ENCODE measurements at regions not wholly inside any gene's neighbourhood (a gene's known extent, or its start where the extent isn't known, plus 50 kb on each side); places are given as distances from the start of the nearest gene placed in this dataset.
A peak's percentile ranks its signal among the peaks of the same experiment; 100 is the strongest.

DNA sequence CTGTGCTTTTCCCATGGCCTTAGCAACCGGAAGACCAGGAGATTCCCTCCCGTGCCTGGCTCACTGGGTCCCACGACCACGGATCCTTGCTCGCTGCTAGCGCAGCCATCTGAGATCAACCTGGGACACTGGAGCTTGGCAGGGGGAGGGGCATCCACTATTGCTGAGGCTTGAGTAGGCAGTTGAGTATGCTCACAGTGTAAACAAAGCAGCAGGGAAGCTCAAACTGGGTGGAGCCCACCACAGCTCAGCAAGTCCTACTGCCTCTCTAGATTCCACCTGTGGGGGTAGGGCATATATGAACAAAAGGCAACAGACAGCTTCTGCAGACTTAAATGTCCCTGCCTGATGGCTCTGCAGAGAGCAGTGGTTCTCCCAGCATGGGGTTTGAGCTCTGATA lies 697.0 kb downstream of the SORCS1 start:
- no peak for DNase-seq (ENCODE audit: low spot score)

DNA sequence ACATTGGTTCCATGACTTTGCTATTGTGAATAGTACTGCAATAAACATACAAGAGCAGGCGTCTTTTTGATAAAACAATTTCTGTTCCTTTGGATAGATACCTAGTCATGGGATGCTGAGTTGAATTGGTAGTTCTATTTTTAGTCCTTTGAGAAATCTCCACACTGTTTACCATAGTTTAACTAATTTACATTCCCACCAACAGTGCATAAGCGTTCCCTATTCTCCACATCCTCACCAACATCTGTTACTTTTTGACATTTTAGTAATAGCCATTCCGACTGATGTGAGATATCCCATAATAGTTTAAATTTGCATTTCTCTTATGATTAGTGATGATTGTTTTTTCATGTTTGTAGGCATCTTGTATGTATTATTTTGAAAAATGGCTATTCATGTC lies 707.0 kb downstream of the SORCS1 start:
- DNase-seq (ENCODE audit: low spot score), result no peak

GRCh38 chr10:106454233-106454632 lies 710.3 kb downstream of the SORCS1 start:
- no peak for DNase-seq (ENCODE audit: low spot score)

GRCh38 chr10:106450966-106451365 lies 713.5 kb downstream of the SORCS1 start:
- no peak for DNase-seq (ENCODE audit: low spot score)

GRCh38 chr10:106446920-106447319 lies 717.6 kb downstream of the SORCS1 start:
- DNase-seq (ENCODE audit: low spot score), result no peak

GRCh38 chr10:106442223-106442622 lies 722.3 kb downstream of the SORCS1 start:
- DNase-seq (ENCODE audit: low spot score), result no peak

DNA sequence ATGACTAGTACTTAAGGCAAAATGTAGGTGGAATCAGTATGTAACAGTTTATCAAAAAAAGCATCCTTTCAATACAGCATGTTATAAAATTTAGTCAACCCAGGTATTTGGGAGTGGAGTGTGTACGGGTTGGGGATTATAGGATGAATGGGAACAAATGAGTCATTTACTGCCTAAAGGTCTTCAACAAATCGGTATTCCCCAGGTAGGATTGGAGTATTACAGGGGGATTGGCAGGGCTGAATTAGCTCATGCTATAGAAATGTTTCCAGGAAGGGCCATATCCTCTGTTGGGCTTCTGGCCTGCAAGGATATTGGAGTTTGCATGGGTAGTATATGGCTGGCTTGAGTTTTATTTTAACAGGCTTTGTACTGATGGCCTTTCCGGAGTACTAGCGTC lies 723.7 kb downstream of the SORCS1 start:
- no peak for DNase-seq (ENCODE audit: low spot score)

DNA sequence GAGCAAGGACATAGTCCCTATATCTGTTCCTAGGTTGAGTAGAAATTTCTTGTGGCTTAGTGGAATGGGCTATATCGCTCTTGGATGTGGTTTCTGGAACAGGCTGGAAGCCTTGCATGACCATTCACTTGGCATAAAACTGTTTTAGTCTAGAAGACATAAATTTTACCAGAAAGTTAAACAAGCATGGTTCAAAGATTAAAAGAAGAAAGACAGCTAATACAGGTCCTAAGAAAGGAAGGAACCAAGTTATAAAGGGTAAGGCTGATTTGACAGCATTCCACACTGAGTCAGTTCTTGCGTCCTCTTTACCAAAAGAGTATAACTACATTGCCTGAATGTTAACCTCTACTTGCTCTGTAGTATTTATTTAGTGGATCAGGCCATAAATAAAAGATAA lies 724.2 kb downstream of the SORCS1 start:
- no peak for DNase-seq (ENCODE audit: low spot score)

- DNase-seq (ENCODE audit: low spot score), result no peak
Observed at GRCh38 chr10:106439366-106439765, 725.1 kb downstream of the SORCS1 start.

DNA sequence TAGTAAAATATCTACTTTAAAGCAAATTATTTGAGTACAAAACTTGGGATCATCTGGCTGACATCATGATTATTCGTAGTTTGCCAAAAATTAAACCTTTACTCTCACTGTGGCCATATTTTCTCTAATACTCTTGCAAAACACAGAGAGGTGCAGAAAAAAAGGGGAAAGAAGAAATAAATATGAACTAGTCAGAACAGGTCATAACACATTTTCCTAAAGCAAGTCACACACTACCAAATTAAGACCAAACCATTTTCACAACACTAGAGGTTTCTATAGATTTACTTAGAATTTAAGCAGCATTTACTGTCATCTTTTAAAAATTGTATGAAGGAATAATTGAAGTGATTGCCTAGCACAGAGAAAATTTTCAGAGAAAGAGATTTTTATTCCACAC lies 726.1 kb downstream of the SORCS1 start:
- DNase-seq (ENCODE audit: low spot score), result no peak

DNA sequence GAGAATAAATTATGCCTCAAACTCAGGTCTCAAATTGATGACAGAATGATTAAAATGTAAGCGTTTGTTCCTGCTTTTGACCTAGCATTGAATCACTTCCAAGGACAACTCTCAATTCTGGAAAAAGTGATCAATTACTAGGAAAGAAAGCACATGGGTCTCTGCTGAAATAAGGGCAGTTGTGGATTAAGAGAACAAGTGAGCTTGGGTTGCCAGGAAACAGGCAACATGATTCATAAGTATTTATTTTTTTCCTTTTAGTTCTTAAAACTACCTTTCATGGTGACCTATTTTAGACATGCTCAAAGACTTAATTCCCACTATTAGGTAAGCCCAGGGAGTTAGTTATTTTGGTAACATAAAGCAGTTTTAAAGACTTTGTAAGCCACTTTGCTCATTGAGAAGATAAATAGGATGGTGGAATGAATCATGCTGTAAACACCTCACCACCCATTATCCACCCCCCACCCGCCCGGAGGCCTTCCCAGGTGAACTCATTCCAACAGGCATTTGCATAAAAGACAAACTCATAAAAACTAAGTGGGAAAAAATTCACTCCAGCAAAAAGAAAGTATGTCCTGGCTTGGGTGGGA lies 728.3 kb downstream of the SORCS1 start:
- DNase-seq (ENCODE audit: low spot score), result no peak

DNA sequence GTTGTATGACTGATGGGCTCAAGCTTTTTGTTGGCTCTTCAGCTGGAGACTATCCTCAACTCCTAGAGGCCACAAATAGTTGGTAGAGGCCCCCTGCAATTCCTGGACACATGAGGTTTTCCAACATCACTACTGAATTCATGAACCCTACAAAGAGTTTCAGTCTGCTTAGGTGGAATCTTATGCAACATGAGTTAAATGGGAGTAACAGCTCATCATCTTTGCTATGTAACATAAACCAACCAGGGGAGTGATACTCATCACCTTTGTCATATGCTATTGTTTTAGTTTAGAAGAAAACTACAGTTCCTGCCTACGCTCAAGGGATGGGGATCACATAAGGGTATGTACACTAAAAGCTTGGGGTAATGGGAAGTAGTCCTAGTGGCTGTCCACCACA lies 729.4 kb downstream of the SORCS1 start:
- DNase-seq (ENCODE audit: low spot score), result no peak

GRCh38 chr10:106424981-106425380 lies 739.5 kb downstream of the SORCS1 start:
- DNase-seq (ENCODE audit: low spot score), result no peak

DNA sequence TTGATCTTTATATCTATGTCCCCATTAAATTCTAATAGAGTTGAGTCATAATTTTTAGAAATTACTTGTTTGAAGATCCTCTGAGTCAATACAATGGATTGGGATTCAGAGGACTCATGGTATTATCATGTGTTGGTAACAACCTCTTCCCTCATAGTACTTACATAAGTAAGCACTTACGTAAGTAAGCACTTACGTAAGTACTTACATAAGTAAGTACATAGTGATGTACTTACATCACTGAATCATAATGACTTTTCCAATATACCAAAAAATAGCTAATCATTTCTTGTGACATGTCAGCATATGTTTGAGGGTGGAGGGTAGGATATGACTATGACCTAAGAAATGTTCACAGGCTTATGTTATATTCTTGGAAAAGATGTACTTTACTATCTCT lies 740.5 kb downstream of the SORCS1 start:
- peak; percentile 39 for DNase-seq (ENCODE audit: low spot score)

DNA sequence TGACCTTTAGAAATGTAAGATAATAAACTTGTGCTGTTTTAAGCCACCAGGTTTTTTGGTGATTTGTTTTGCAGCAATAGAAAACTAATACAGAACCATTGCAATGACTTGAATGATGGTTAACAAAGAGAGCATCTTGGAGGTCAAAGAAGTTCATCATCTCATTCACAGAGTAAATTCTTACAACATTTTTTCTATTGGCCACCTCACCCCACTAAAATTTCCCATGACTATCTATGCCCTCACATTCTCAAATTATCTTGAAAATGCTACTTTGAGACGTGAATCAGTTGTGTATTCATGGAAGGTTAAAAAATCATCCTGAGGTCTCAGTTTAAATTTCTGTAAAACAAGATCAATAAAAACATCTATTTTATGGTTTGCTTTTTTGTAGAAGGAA lies 754.2 kb downstream of the SORCS1 start:
- DNase-seq (ENCODE audit: low spot score), result no peak

DNA sequence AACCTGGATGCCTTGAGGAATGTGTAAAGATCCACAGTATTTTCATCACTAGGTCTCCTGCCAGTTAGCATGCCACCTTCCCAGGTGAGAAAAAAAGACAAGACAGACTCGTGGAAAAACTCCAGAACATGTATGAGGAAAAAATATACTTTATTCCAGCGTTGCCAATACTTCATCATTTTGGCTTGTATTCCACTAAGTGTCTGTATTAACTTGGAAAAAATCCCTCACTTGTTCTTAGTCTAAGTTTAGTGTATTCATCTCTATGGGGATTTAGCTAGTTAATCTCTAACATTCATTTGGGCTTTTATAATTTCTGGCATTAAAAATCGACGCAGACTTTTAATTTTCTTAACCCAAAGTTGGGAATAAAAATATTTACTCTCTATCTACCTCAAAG lies 759.4 kb downstream of the SORCS1 start:
- DNase-seq (ENCODE audit: low spot score), result no peak

- DNase-seq (ENCODE audit: low spot score), result no peak
Observed at GRCh38 chr10:106402458-106402857, 762.0 kb downstream of the SORCS1 start.

- no peak for DNase-seq (ENCODE audit: low spot score)
Observed at GRCh38 chr10:106401967-106402366, 762.5 kb downstream of the SORCS1 start.

- DNase-seq (ENCODE audit: low spot score), result no peak
Observed at GRCh38 chr10:106401161-106401560, 763.3 kb downstream of the SORCS1 start.

- no peak for DNase-seq (ENCODE audit: low spot score)
Observed at GRCh38 chr10:106399112-106399511, 765.4 kb downstream of the SORCS1 start.

DNA sequence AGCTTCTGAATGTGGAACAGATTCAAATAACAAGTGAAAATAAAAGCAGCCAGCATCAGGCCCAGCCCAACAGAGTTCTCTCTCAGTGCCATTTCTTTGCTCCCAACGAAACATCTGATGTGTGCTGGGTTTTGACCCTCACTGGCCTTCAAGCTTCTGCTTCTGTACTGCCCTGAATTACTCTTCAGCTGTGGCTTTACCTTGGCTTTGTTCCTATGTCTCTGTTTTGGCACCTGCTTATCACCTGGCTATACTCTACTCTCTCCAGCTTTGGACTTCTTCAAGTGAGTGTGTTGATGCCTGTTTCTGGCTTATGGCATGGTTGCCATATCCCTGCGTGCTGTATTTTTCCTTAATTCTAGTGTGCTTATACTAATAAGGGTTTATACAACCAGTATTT lies 768.3 kb downstream of the SORCS1 start:
- no peak for DNase-seq (ENCODE audit: low spot score)

DNA sequence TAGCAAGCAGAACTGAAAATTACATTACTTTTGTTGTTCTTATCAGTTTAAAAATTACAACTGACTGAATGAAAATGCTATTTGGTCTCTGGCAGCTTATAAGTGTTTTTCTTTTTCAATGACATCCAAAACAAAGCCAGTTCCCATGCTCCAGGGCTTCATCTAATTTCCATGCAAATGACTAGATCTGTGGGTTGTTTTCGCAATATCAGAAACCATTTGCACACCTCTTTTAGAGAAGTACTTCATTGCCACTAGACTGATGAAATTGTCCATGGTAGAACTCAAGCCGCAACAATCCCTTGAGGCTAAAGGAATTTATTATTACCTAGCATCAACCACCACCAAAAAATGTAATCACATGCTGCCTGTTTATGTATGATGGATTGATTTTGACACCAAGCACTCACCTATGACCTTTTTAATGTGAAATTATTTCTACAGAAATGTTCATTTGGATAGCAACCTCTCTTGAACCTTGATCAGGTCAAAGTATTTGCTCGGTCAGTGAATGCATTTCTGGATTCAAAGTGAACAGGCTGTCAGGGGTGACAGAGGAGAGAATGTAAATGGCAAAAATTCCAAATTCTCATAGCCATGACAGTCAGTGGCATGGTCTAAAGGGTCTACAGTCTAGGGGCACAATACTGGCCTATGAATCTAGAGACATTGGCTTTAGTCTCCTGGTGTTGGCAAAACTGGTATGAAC lies 769.3 kb downstream of the SORCS1 start:
- DNase-seq (ENCODE audit: low spot score), result no peak

DNA sequence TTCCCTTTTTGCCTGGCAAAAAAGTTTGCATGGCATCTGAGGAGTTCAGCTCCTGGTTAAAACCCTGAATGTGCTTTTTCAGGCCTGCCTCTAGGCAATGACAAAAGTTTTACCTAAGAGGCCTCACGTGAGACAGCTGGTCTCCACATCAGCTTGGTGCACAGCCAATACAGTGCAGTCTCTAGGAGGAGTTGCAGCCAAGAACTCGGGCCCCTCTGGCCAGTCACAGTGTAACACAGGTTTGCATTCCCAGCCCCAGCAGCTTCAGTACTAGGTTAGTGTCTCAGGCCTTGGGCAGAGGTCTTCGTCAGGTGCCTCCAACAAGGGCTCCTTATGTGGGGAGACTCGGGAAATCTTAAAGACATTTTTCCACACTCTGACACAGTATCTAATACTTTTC lies 771.7 kb downstream of the SORCS1 start:
- no peak for DNase-seq (ENCODE audit: low spot score)

- DNase-seq (ENCODE audit: low spot score), result peak; percentile 13
Observed at GRCh38 chr10:106387063-106387462, 777.4 kb downstream of the SORCS1 start.
